Effector memory CD8-positive, alpha-beta T cell (primary cell): ENCODE measurements at regions not wholly inside any gene's neighbourhood (a gene's known extent, or its start where the extent isn't known, plus 50 kb on each side); places are given as distances from the start of the nearest gene placed in this dataset.

Experiments
- ATAC-seq: fragments of 150-1000 bp; cut with Tn5 transposase; replicated peaks from 2 replicates; pipeline ENCODE4 v1.10.0; 2021; ENCODE audit warnings: mild to moderate bottlenecking, moderate library complexity
- DNase-seq, 3 experiments: peaks; one replicate each; pipeline ENCODE4 v3.0.0; 2021
- H3K27ac Mint-ChIP-seq, 2 donors: one replicate each; pipeline ENCODE4 v1.8.0; 2022; ENCODE audit warnings: mild to moderate bottlenecking in 2 of 2, mixed read lengths in 2 of 2, moderate library complexity in 2 of 2
- H3K27me3 Mint-ChIP-seq, 2 donors: one replicate each; pipeline ENCODE4 v1.8.0; 2022; ENCODE audit warnings: mixed read lengths in 2 of 2
- H3K36me3 Mint-ChIP-seq: one replicate; pipeline ENCODE4 v1.8.0; 2022; ENCODE audit warnings: mild to moderate bottlenecking, moderate library complexity, mixed read lengths; ENCODE audit not compliant: insufficient read depth
- H3K4me1 Mint-ChIP-seq, 2 donors: one replicate each; pipeline ENCODE4 v1.8.0; 2022; ENCODE audit warnings: low read depth in 2 of 2, mixed read lengths in 2 of 2
- H3K4me3 Mint-ChIP-seq, 2 donors: one replicate each; pipeline ENCODE4 v1.8.0; 2022; ENCODE audit warnings: mild to moderate bottlenecking in 2 of 2, mixed read lengths in 2 of 2, moderate library complexity in 2 of 2
- H3K9me3 Mint-ChIP-seq, 2 donors: one replicate each; pipeline ENCODE4 v1.8.0; 2022; ENCODE audit warnings: mixed read lengths in 2 of 2

GRCh38 chr7:120163449-120163848, 109.5 kb upstream of the KCND2 start:
- H3K27ac Mint-ChIP-seq: no peak overlapping the region
- H3K4me1 Mint-ChIP-seq: no peaks in the 10 kb centered on the region
- H3K27me3 Mint-ChIP-seq: no peaks in the 10 kb centered on the region
- H3K9me3 Mint-ChIP-seq: peaks cover 6 to 15% of the 10 kb centered on the region in 2 donors
- H3K36me3 Mint-ChIP-seq: no peaks in the 10 kb centered on the region
- DNase-seq: no peak
- no peak overlapping the region for H3K4me3 Mint-ChIP-seq
- ATAC-seq: no peak

GRCh38 chr7:120165227-120165626, 107.7 kb upstream of the KCND2 start:
- Mint-ChIP-seq H3K27me3 (no peaks in the 10 kb centered on the region), H3K9me3 (peaks cover 2 to 9% of the 10 kb centered on the region in 2 donors), H3K36me3 (no peaks in the 10 kb centered on the region), H3K4me1 (no peaks in the 10 kb centered on the region), H3K4me3 (no peak overlapping the region), H3K27ac (no peak overlapping the region)
- ATAC-seq (no peak), DNase-seq (no peak)

GRCh38 chr7:120168066-120168465, 104.9 kb upstream of the KCND2 start:
- H3K4me3 Mint-ChIP-seq: no peak overlapping the region
- no peaks in the 10 kb centered on the region for H3K36me3 Mint-ChIP-seq
- H3K27ac Mint-ChIP-seq: no peak overlapping the region
- peaks cover 1 to 3% of the 10 kb centered on the region in 2 donors for H3K9me3 Mint-ChIP-seq
- H3K4me1 Mint-ChIP-seq: no peaks in the 10 kb centered on the region
- DNase-seq (no peak), ATAC-seq (no peak)
- H3K27me3 Mint-ChIP-seq: no peaks in the 10 kb centered on the region

GRCh38 chr7:120169996-120170783, 102.8 kb upstream of the KCND2 start:
- DNase-seq: no peak
- no peak for ATAC-seq
- H3K36me3 Mint-ChIP-seq: no peaks in the 10 kb centered on the region
- H3K4me3 Mint-ChIP-seq: no peak overlapping the region
- no peaks in the 10 kb centered on the region for H3K27me3 Mint-ChIP-seq
- no peaks in the 10 kb centered on the region for H3K4me1 Mint-ChIP-seq
- no peak overlapping the region for H3K27ac Mint-ChIP-seq
- H3K9me3 Mint-ChIP-seq: peaks cover 0 to under 1% of the 10 kb centered on the region in 2 donors

GRCh38 chr7:120170834-120171233, 102.1 kb upstream of the KCND2 start:
- no peak for ATAC-seq
- H3K4me1 Mint-ChIP-seq: no peaks in the 10 kb centered on the region
- H3K4me3 Mint-ChIP-seq: no peak overlapping the region
- H3K9me3 Mint-ChIP-seq: peaks cover 0 to 1% of the 10 kb centered on the region in 2 donors
- H3K27ac Mint-ChIP-seq: no peak overlapping the region
- no peak for DNase-seq
- H3K27me3 Mint-ChIP-seq: no peaks in the 10 kb centered on the region
- H3K36me3 Mint-ChIP-seq: no peaks in the 10 kb centered on the region

- peaks cover 0 to 1% of the 10 kb centered on the region in 2 donors for H3K9me3 Mint-ChIP-seq
- no peak overlapping the region for H3K4me3 Mint-ChIP-seq
- no peak for ATAC-seq
- no peaks in the 10 kb centered on the region for H3K4me1 Mint-ChIP-seq
- H3K36me3 Mint-ChIP-seq: no peaks in the 10 kb centered on the region
- H3K27me3 Mint-ChIP-seq: no peaks in the 10 kb centered on the region
- DNase-seq: no peak
- H3K27ac Mint-ChIP-seq: no peak overlapping the region
Measured at GRCh38 chr7:120171406-120171805, 101.6 kb upstream of the KCND2 start.

- Mint-ChIP-seq H3K36me3 (no peaks in the 10 kb centered on the region), H3K9me3 (peaks cover 11% of the 10 kb centered on the region in 2 donors), H3K4me1 (no peaks in the 10 kb centered on the region), H3K27me3 (no peaks in the 10 kb centered on the region), H3K27ac (no peak overlapping the region), H3K4me3 (no peak overlapping the region)
- DNase-seq: no peak
- no peak for ATAC-seq
Measured at GRCh38 chr7:120180221-120180620, 92.8 kb upstream of the KCND2 start.

GRCh38 chr7:120181499-120181898, 91.5 kb upstream of the KCND2 start:
- DNase-seq (no peak), ATAC-seq (no peak)
- H3K4me1 Mint-ChIP-seq: no peaks in the 10 kb centered on the region
- H3K4me3 Mint-ChIP-seq: no peak overlapping the region
- no peaks in the 10 kb centered on the region for H3K27me3 Mint-ChIP-seq
- peaks cover 11% of the 10 kb centered on the region in 2 donors for H3K9me3 Mint-ChIP-seq
- H3K36me3 Mint-ChIP-seq: no peaks in the 10 kb centered on the region
- no peak overlapping the region for H3K27ac Mint-ChIP-seq

- no peaks in the 10 kb centered on the region for H3K36me3 Mint-ChIP-seq
- DNase-seq (no peak), ATAC-seq (no peak)
- H3K4me3 Mint-ChIP-seq: no peak overlapping the region
- no peak overlapping the region for H3K27ac Mint-ChIP-seq
- peaks cover 11 to 14% of the 10 kb centered on the region in 2 donors for H3K9me3 Mint-ChIP-seq
- H3K4me1 Mint-ChIP-seq: no peaks in the 10 kb centered on the region
- no peaks in the 10 kb centered on the region for H3K27me3 Mint-ChIP-seq
Measured at GRCh38 chr7:120184866-120185265, 88.1 kb upstream of the KCND2 start.

GRCh38 chr7:120185940-120186682, 86.9 kb upstream of the KCND2 start:
- no peak overlapping the region for H3K4me3 Mint-ChIP-seq
- H3K27me3 Mint-ChIP-seq: no peaks in the 10 kb centered on the region
- no peak for ATAC-seq
- no peaks in the 10 kb centered on the region for H3K36me3 Mint-ChIP-seq
- peaks cover 16 to 17% of the 10 kb centered on the region in 2 donors for H3K9me3 Mint-ChIP-seq
- no peak for DNase-seq
- no peaks in the 10 kb centered on the region for H3K4me1 Mint-ChIP-seq
- no peak overlapping the region for H3K27ac Mint-ChIP-seq

GRCh38 chr7:120186688-120187087, 86.3 kb upstream of the KCND2 start:
- Mint-ChIP-seq H3K36me3 (no peaks in the 10 kb centered on the region), H3K4me1 (no peaks in the 10 kb centered on the region), H3K27me3 (no peaks in the 10 kb centered on the region), H3K4me3 (no peak overlapping the region), H3K9me3 (peaks cover 16 to 17% of the 10 kb centered on the region in 2 donors), H3K27ac (no peak overlapping the region)
- DNase-seq (no peak), ATAC-seq (no peak)

GRCh38 chr7:120189623-120190022, 83.4 kb upstream of the KCND2 start:
- no peaks in the 10 kb centered on the region for H3K27me3 Mint-ChIP-seq
- no peak overlapping the region for H3K27ac Mint-ChIP-seq
- peaks cover 9 to 13% of the 10 kb centered on the region in 2 donors for H3K9me3 Mint-ChIP-seq
- no peak for ATAC-seq
- H3K36me3 Mint-ChIP-seq: no peaks in the 10 kb centered on the region
- no peak overlapping the region for H3K4me3 Mint-ChIP-seq
- no peaks in the 10 kb centered on the region for H3K4me1 Mint-ChIP-seq
- DNase-seq: no peak

GRCh38 chr7:120190109-120190508, 82.9 kb upstream of the KCND2 start:
- DNase-seq (no peak), ATAC-seq (no peak)
- peaks cover 7 to 17% of the 10 kb centered on the region in 2 donors for H3K9me3 Mint-ChIP-seq
- no peaks in the 10 kb centered on the region for H3K36me3 Mint-ChIP-seq
- no peak overlapping the region for H3K4me3 Mint-ChIP-seq
- no peaks in the 10 kb centered on the region for H3K27me3 Mint-ChIP-seq
- H3K27ac Mint-ChIP-seq: no peak overlapping the region
- H3K4me1 Mint-ChIP-seq: no peaks in the 10 kb centered on the region

- DNase-seq (no peak), ATAC-seq (no peak)
- Mint-ChIP-seq H3K4me3 (no peak overlapping the region), H3K27me3 (no peaks in the 10 kb centered on the region), H3K9me3 (peaks cover 7 to 21% of the 10 kb centered on the region in 2 donors), H3K4me1 (no peaks in the 10 kb centered on the region), H3K36me3 (no peaks in the 10 kb centered on the region), H3K27ac (no peak overlapping the region)
Measured at GRCh38 chr7:120190566-120190965, 82.4 kb upstream of the KCND2 start.
